ENCODE measurements at regions not wholly inside any gene's neighbourhood (a gene's known extent, or its start where the extent isn't known, plus 50 kb on each side); places are given as distances from the start of the nearest gene placed in this dataset.

GRCh38 chr4:89539374-89539773, 231.8 kb upstream of the GPRIN3 start:
- no peaks in the 10 kb centered on the region for H3K36me3 ChIP-seq (ENCODE audit: control insufficient read depth, insufficient read depth, low read length)
- H3K27ac ChIP-seq (ENCODE audit: low read depth, low read length) = no peak overlapping the region
- H3K4me1 ChIP-seq (ENCODE audit: control insufficient read depth, insufficient read depth, low read length) = no peaks in the 10 kb centered on the region
- no peak for DNase-seq (ENCODE audit: low read depth in 4 of 6, low spot score in 6 of 6)
- H3K4me3 ChIP-seq (ENCODE audit: low read depth, low read length) = no peak overlapping the region
- no CpG with 5 or more reads among the region's 3 CpGs for WGBS (ENCODE audit: insufficient coverage)
- peaks cover under 1% of the 10 kb centered on the region for H3K9me3 ChIP-seq (ENCODE audit: control insufficient read depth, insufficient read depth, low read length)
- H3K27me3 ChIP-seq (ENCODE audit: control insufficient read depth, insufficient read depth, low read length) = no peaks in the 10 kb centered on the region

- Histone ChIP-seq H3K9me3 (ENCODE audit: control insufficient read depth, insufficient read depth, low read length) (no peaks in the 10 kb centered on the region), H3K4me1 (ENCODE audit: control insufficient read depth, insufficient read depth, low read length) (no peaks in the 10 kb centered on the region), H3K27me3 (ENCODE audit: control insufficient read depth, insufficient read depth, low read length) (no peaks in the 10 kb centered on the region), H3K36me3 (ENCODE audit: control insufficient read depth, insufficient read depth, low read length) (no peaks in the 10 kb centered on the region), H3K27ac (ENCODE audit: low read depth, low read length) (no peak overlapping the region), H3K4me3 (ENCODE audit: low read depth, low read length) (no peak overlapping the region)
- WGBS (ENCODE audit: insufficient coverage) = no CpG with 5 or more reads among the region's 1 CpG
- DNase-seq (ENCODE audit: low read depth in 4 of 6, low spot score in 6 of 6) = no peak
These were observed 231.3 kb upstream of the GPRIN3 start for GRCh38 chr4:89538886-89539285.

GRCh38 chr4:89538171-89538570, 230.6 kb upstream of the GPRIN3 start:
- no peak for DNase-seq (ENCODE audit: low read depth in 4 of 6, low spot score in 6 of 6)
- no peaks in the 10 kb centered on the region for H3K9me3 ChIP-seq (ENCODE audit: control insufficient read depth, insufficient read depth, low read length)
- H3K36me3 ChIP-seq (ENCODE audit: control insufficient read depth, insufficient read depth, low read length) = no peaks in the 10 kb centered on the region
- H3K4me1 ChIP-seq (ENCODE audit: control insufficient read depth, insufficient read depth, low read length) = no peaks in the 10 kb centered on the region
- no peak overlapping the region for H3K27ac ChIP-seq (ENCODE audit: low read depth, low read length)
- H3K4me3 ChIP-seq (ENCODE audit: low read depth, low read length) = no peak overlapping the region
- no peaks in the 10 kb centered on the region for H3K27me3 ChIP-seq (ENCODE audit: control insufficient read depth, insufficient read depth, low read length)

- no peaks in the 10 kb centered on the region for H3K4me1 ChIP-seq (ENCODE audit: control insufficient read depth, insufficient read depth, low read length)
- H3K9me3 ChIP-seq (ENCODE audit: control insufficient read depth, insufficient read depth, low read length) = no peaks in the 10 kb centered on the region
- DNase-seq (ENCODE audit: low read depth in 4 of 6, low spot score in 6 of 6) = no peak
- no peak overlapping the region for H3K4me3 ChIP-seq (ENCODE audit: low read depth, low read length)
- WGBS (ENCODE audit: insufficient coverage) = 80% methylated on average over 1 of the region's 1 CpG
- H3K27me3 ChIP-seq (ENCODE audit: control insufficient read depth, insufficient read depth, low read length) = no peaks in the 10 kb centered on the region
- H3K36me3 ChIP-seq (ENCODE audit: control insufficient read depth, insufficient read depth, low read length) = no peaks in the 10 kb centered on the region
- no peak overlapping the region for H3K27ac ChIP-seq (ENCODE audit: low read depth, low read length)
These were observed 229.7 kb upstream of the GPRIN3 start for GRCh38 chr4:89537281-89537680.

GRCh38 chr4:89535251-89535650, 227.7 kb upstream of the GPRIN3 start:
- WGBS (ENCODE audit: insufficient coverage) = no CpG with 5 or more reads among the region's 3 CpGs
- Histone ChIP-seq H3K9me3 (ENCODE audit: control insufficient read depth, insufficient read depth, low read length) (no peaks in the 10 kb centered on the region), H3K4me1 (ENCODE audit: control insufficient read depth, insufficient read depth, low read length) (no peaks in the 10 kb centered on the region), H3K27ac (ENCODE audit: low read depth, low read length) (no peak overlapping the region), H3K4me3 (ENCODE audit: low read depth, low read length) (no peak overlapping the region), H3K27me3 (ENCODE audit: control insufficient read depth, insufficient read depth, low read length) (no peaks in the 10 kb centered on the region), H3K36me3 (ENCODE audit: control insufficient read depth, insufficient read depth, low read length) (no peaks in the 10 kb centered on the region)
- no peak for DNase-seq (ENCODE audit: low read depth in 4 of 6, low spot score in 6 of 6)

GRCh38 chr4:89534356-89534755, 226.8 kb upstream of the GPRIN3 start:
- Histone ChIP-seq H3K4me1 (ENCODE audit: control insufficient read depth, insufficient read depth, low read length) (no peaks in the 10 kb centered on the region), H3K4me3 (ENCODE audit: low read depth, low read length) (no peak overlapping the region), H3K36me3 (ENCODE audit: control insufficient read depth, insufficient read depth, low read length) (no peaks in the 10 kb centered on the region), H3K27ac (ENCODE audit: low read depth, low read length) (no peak overlapping the region), H3K9me3 (ENCODE audit: control insufficient read depth, insufficient read depth, low read length) (no peaks in the 10 kb centered on the region), H3K27me3 (ENCODE audit: control insufficient read depth, insufficient read depth, low read length) (no peaks in the 10 kb centered on the region)
- no peak for DNase-seq (ENCODE audit: low read depth in 4 of 6, low spot score in 6 of 6)

- Histone ChIP-seq H3K36me3 (ENCODE audit: control insufficient read depth, insufficient read depth, low read length) (no peaks in the 10 kb centered on the region), H3K27me3 (ENCODE audit: control insufficient read depth, insufficient read depth, low read length) (no peaks in the 10 kb centered on the region), H3K27ac (ENCODE audit: low read depth, low read length) (no peak overlapping the region), H3K4me1 (ENCODE audit: control insufficient read depth, insufficient read depth, low read length) (no peaks in the 10 kb centered on the region), H3K4me3 (ENCODE audit: low read depth, low read length) (no peak overlapping the region), H3K9me3 (ENCODE audit: control insufficient read depth, insufficient read depth, low read length) (no peaks in the 10 kb centered on the region)
- 100% methylated on average over 1 of the region's 2 CpGs for WGBS (ENCODE audit: insufficient coverage)
- no peak for DNase-seq (ENCODE audit: low read depth in 4 of 6, low spot score in 6 of 6)
These were observed 224.5 kb upstream of the GPRIN3 start for GRCh38 chr4:89531932-89532640.

- H3K9me3 ChIP-seq (ENCODE audit: control insufficient read depth, insufficient read depth, low read length) = no peaks in the 10 kb centered on the region
- WGBS (ENCODE audit: insufficient coverage) = no CpG with 5 or more reads among the region's 4 CpGs
- no peaks in the 10 kb centered on the region for H3K36me3 ChIP-seq (ENCODE audit: control insufficient read depth, insufficient read depth, low read length)
- H3K27me3 ChIP-seq (ENCODE audit: control insufficient read depth, insufficient read depth, low read length) = no peaks in the 10 kb centered on the region
- no peaks in the 10 kb centered on the region for H3K4me1 ChIP-seq (ENCODE audit: control insufficient read depth, insufficient read depth, low read length)
- no peak for DNase-seq (ENCODE audit: low read depth in 4 of 6, low spot score in 6 of 6)
- H3K27ac ChIP-seq (ENCODE audit: low read depth, low read length) = no peak overlapping the region
- no peak overlapping the region for H3K4me3 ChIP-seq (ENCODE audit: low read depth, low read length)
These were observed 221.0 kb upstream of the GPRIN3 start for GRCh38 chr4:89528526-89529133.

GRCh38 chr4:89521826-89522225, 214.2 kb upstream of the GPRIN3 start:
- H3K27me3 ChIP-seq (ENCODE audit: control insufficient read depth, insufficient read depth, low read length) = no peaks in the 10 kb centered on the region
- H3K27ac ChIP-seq (ENCODE audit: low read depth, low read length) = no peak overlapping the region
- DNase-seq (ENCODE audit: low read depth in 4 of 6, low spot score in 6 of 6) = no peak
- no peaks in the 10 kb centered on the region for H3K9me3 ChIP-seq (ENCODE audit: control insufficient read depth, insufficient read depth, low read length)
- H3K4me1 ChIP-seq (ENCODE audit: control insufficient read depth, insufficient read depth, low read length) = no peaks in the 10 kb centered on the region
- H3K36me3 ChIP-seq (ENCODE audit: control insufficient read depth, insufficient read depth, low read length) = no peaks in the 10 kb centered on the region
- 80% methylated on average over 1 of the region's 4 CpGs for WGBS (ENCODE audit: insufficient coverage)
- H3K4me3 ChIP-seq (ENCODE audit: low read depth, low read length) = no peak overlapping the region

- no peaks in the 10 kb centered on the region for H3K27me3 ChIP-seq (ENCODE audit: control insufficient read depth, insufficient read depth, low read length)
- 54% methylated on average over 2 of the region's 3 CpGs for WGBS (ENCODE audit: insufficient coverage)
- H3K4me3 ChIP-seq (ENCODE audit: low read depth, low read length) = no peak overlapping the region
These were observed 212.2 kb upstream of the GPRIN3 start for GRCh38 chr4:89519771-89520320.

More at GRCh38 chr4:89519771-89520320, 212.2 kb upstream of the GPRIN3 start:
- Histone ChIP-seq H3K27ac (ENCODE audit: low read depth, low read length) (no peak overlapping the region), H3K4me1 (ENCODE audit: control insufficient read depth, insufficient read depth, low read length) (no peaks in the 10 kb centered on the region), H3K9me3 (ENCODE audit: control insufficient read depth, insufficient read depth, low read length) (no peaks in the 10 kb centered on the region), H3K36me3 (ENCODE audit: control insufficient read depth, insufficient read depth, low read length) (no peaks in the 10 kb centered on the region)
- DNase-seq (ENCODE audit: low read depth in 4 of 6, low spot score in 6 of 6) = no peak

Data from spinal cord (tissue), 9 donors.